ENCODE measurements at regions not wholly inside any gene's neighbourhood (a gene's known extent, or its start where the extent isn't known, plus 50 kb on each side); places are given as distances from the start of the nearest gene placed in this dataset.

DNA sequence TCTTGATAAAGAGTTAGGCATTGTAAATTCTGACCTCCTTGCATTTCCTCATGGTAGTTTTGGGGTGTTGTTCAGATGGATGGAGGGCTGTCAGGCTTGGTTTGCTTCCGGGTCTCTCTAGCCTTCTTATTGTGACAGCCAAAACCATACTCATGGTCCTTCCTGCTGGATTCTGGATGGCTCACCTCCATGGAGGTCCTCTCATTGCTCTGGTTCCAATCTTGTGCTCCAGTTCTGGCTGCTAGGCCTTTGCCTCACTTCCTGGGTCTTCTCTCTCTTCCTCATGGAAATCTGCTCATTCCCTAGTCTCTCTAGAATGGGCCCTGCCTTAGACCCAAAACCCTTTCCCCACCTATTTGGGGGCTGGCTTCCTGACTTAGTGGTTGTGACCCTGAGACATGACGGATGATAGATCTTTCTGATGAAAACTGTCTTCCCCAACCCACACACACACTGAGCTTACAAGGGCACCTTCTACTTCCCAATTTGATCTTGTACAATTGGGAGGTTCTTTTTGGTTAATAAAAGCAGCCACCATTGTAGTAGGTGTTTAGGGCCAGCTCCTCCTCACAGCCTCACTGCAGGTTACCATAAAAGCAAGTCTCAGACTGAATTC, 66.2 kb upstream of the XCR1 start:
- Mint-ChIP-seq H3K27ac (no peak overlapping the region), H3K36me3 (no peaks in the 10 kb centered on the region), H3K27me3 (no peaks in the 10 kb centered on the region), H3K4me3 (no peak overlapping the region), H3K4me1 (peaks cover 20 to 51% (median 32%) of the 10 kb centered on the region in 4 donors), H3K9me3 (no peaks in the 10 kb centered on the region)
- Histone ChIP-seq H3K4me3 (ENCODE audit: low read depth, low read length) (no peak overlapping the region), H3K27ac (ENCODE audit: insufficient read depth, low read length, poor library complexity, severe bottlenecking) (no peak overlapping the region), H3K36me3 (ENCODE audit: control insufficient read depth, insufficient read depth, low read length) (no peaks in the 10 kb centered on the region), H3K9me3 (ENCODE audit: control insufficient read depth in 2 of 2, low read length in 2 of 2) (no peaks in the 10 kb centered on the region), H3K4me1 (ENCODE audit: control insufficient read depth, insufficient read depth, low read length, poor library complexity, severe bottlenecking) (peaks cover 24% of the 10 kb centered on the region), H3K27me3 (ENCODE audit: control insufficient read depth, insufficient read depth, low read length) (no peaks in the 10 kb centered on the region)
- ATAC-seq (ENCODE audit: low read depth in 2 of 2) (no peak), DNase-seq (no peak)

DNA sequence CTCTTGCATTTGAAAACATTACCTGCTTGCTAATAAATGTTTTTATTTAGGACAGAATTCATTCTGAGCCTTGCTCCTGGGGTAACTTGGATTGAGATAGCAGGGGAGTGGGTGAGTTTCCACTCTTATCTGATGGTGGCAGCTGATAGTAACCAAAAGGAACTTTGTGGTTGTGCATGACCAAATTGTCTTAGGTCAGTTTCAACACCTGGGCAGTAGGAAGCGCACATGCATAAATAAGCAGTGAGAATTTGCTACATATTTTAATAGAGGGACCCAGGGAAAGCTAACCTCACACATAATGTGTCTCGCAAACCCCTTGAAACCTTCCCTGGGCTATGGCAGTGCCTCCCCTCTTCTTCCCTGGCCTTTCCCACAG, 65.4 kb upstream of the XCR1 start:
- H3K4me3 ChIP-seq (ENCODE audit: low read depth, low read length), result no peak overlapping the region
- peaks cover 16% of the 10 kb centered on the region for H3K4me1 ChIP-seq (ENCODE audit: control insufficient read depth, insufficient read depth, low read length, poor library complexity, severe bottlenecking)
- no peak overlapping the region for H3K27ac ChIP-seq (ENCODE audit: insufficient read depth, low read length, poor library complexity, severe bottlenecking)

DNA sequence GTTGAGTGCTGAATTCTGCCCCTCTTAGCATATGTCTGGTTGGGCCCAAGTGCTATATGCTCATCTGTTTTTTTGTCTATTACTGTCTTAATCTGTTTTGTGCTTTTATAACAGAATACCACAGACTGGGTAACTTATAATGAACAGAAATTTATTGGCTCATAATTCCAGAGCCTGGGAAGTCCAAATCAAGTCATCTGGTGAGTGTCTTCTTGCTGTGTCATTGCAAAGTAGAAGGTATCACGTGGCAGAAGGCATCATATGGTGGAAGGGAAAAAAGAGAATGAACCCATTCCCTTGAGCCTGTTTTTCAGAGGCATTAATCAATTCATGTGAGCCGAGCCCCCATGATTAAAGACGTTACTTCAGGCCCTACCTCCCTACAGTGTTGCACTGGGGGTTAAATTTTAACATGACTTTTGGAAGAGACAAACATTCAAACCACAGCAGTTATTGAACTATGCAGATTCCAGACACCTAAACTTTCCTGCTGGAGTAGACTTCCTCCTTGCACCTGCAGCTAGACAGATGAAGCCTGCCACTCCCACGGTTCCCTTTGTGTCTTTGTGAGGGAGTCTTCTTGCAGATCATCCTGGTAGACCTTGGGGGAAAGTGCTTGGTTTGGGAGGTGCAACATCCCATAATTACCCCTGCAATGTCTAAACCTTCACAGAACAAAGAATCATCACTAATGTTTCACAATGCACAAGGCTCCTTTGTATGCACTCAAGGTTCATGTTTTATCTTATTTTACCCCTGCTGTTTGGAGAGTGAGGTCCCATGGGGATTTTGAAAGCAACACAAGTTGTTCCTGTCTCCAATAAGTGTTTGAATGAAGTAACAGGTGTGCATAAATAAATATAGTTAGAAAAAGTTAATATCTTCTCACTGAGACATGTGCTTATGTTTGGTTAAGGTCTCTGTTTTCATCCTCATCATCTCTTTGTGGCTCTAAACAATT, 64.7 kb upstream of the XCR1 start:
- Mint-ChIP-seq H3K4me3 (no peak overlapping the region), H3K36me3 (no peaks in the 10 kb centered on the region)
- H3K9me3 ChIP-seq (ENCODE audit: control insufficient read depth in 2 of 2, low read length in 2 of 2), result no peaks in the 10 kb centered on the region

More for the DNA sequence above, 65.4 kb upstream of the XCR1 start:
- no peaks in the 10 kb centered on the region for H3K36me3 Mint-ChIP-seq
- H3K27ac Mint-ChIP-seq, result peak overlapping the region in 1 of 3 donors; percentile 64
- Histone ChIP-seq H3K9me3 (ENCODE audit: control insufficient read depth in 2 of 2, low read length in 2 of 2) (no peaks in the 10 kb centered on the region), H3K36me3 (ENCODE audit: control insufficient read depth, insufficient read depth, low read length) (no peaks in the 10 kb centered on the region), H3K27me3 (ENCODE audit: control insufficient read depth, insufficient read depth, low read length) (no peaks in the 10 kb centered on the region)
- no peaks in the 10 kb centered on the region for H3K27me3 Mint-ChIP-seq
- DNase-seq (no peak), ATAC-seq (ENCODE audit: low read depth in 2 of 2) (no peak)
- peaks cover 13 to 48% (median 25%) of the 10 kb centered on the region in 4 donors for H3K4me1 Mint-ChIP-seq
- H3K4me3 Mint-ChIP-seq, result no peak overlapping the region
- no peaks in the 10 kb centered on the region for H3K9me3 Mint-ChIP-seq

DNA sequence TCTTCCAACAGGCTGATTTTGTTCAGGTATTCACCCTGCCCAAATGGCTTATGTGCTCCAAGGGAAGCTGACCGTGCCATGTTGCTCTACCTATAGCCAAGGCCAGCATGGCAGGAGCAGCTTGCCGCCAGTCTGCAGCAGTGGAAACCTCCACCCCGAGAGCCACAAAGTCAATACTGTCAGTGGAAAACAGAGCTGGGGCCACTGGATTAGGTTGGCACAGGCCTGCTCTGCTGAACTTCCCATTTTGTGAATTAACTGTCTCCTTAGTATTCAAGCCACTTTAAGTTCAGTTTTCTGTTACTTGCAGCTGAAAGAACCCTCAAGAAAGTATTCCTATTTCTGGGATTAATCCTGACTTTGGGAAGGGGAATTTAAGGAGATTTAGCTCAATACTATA, 63.8 kb upstream of the XCR1 start:
- peaks cover 6% of the 10 kb centered on the region for H3K4me1 ChIP-seq (ENCODE audit: control insufficient read depth, insufficient read depth, low read length, poor library complexity, severe bottlenecking)
- Mint-ChIP-seq H3K4me1 (peaks cover 11 to 38% (median 19%) of the 10 kb centered on the region in 4 donors), H3K4me3 (no peak overlapping the region), H3K27me3 (no peaks in the 10 kb centered on the region), H3K27ac (peak overlapping the region in 1 of 3 donors; percentile 51), H3K36me3 (no peaks in the 10 kb centered on the region), H3K9me3 (no peaks in the 10 kb centered on the region)
- H3K9me3 ChIP-seq (ENCODE audit: control insufficient read depth in 2 of 2, low read length in 2 of 2), result no peaks in the 10 kb centered on the region
- no peak overlapping the region for H3K27ac ChIP-seq (ENCODE audit: insufficient read depth, low read length, poor library complexity, severe bottlenecking)
- DNase-seq (no peak), ATAC-seq (ENCODE audit: low read depth in 2 of 2) (no peak)
- H3K36me3 ChIP-seq (ENCODE audit: control insufficient read depth, insufficient read depth, low read length), result no peaks in the 10 kb centered on the region
- no peaks in the 10 kb centered on the region for H3K27me3 ChIP-seq (ENCODE audit: control insufficient read depth, insufficient read depth, low read length)
- no peak overlapping the region for H3K4me3 ChIP-seq (ENCODE audit: low read depth, low read length)

More for the DNA sequence above, 64.7 kb upstream of the XCR1 start:
- no peaks in the 10 kb centered on the region for H3K27me3 Mint-ChIP-seq
- Histone ChIP-seq H3K27me3 (ENCODE audit: control insufficient read depth, insufficient read depth, low read length) (no peaks in the 10 kb centered on the region), H3K36me3 (ENCODE audit: control insufficient read depth, insufficient read depth, low read length) (no peaks in the 10 kb centered on the region), H3K4me3 (ENCODE audit: low read depth, low read length) (no peak overlapping the region), H3K4me1 (ENCODE audit: control insufficient read depth, insufficient read depth, low read length, poor library complexity, severe bottlenecking) (peaks cover 10% of the 10 kb centered on the region), H3K27ac (ENCODE audit: insufficient read depth, low read length, poor library complexity, severe bottlenecking) (no peak overlapping the region)
- no peaks in the 10 kb centered on the region for H3K9me3 Mint-ChIP-seq
- H3K4me1 Mint-ChIP-seq, result peaks cover 12 to 46% (median 22%) of the 10 kb centered on the region in 4 donors
- ATAC-seq (ENCODE audit: low read depth in 2 of 2), result no peak
- peak overlapping the region in 1 of 3 donors; percentile 64 for H3K27ac Mint-ChIP-seq
- no peak for DNase-seq

DNA sequence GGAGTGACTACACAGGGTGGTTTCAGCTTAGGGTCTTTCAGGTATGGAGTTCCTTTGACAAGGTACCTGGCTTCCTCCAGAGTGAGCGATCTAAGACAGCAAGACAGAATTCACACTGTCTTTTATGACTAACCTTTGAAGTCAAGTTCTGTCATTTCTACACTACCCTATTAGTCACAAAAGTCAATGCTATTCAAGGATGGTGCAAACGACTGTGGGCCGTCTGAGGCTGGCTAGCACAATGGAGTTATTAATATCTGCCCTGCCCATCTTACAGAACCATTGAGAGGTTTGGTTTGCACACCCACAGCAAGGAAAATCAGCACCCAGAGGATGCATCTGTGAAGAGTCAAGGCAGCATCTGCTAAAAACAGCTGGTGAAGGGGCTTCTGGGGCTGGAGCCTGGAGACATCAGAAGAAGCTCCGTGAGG, 62.9 kb upstream of the XCR1 start:
- no peaks in the 10 kb centered on the region for H3K36me3 ChIP-seq (ENCODE audit: control insufficient read depth, insufficient read depth, low read length)
- H3K4me1 Mint-ChIP-seq, result peaks cover 12 to 36% (median 18%) of the 10 kb centered on the region in 4 donors
- H3K4me3 Mint-ChIP-seq, result no peak overlapping the region
- H3K9me3 ChIP-seq (ENCODE audit: control insufficient read depth in 2 of 2, low read length in 2 of 2), result no peaks in the 10 kb centered on the region
- no peaks in the 10 kb centered on the region for H3K27me3 ChIP-seq (ENCODE audit: control insufficient read depth, insufficient read depth, low read length)
- H3K4me3 ChIP-seq (ENCODE audit: low read depth, low read length), result no peak overlapping the region
- no peaks in the 10 kb centered on the region for H3K9me3 Mint-ChIP-seq
- H3K27me3 Mint-ChIP-seq, result no peaks in the 10 kb centered on the region
- peak overlapping the region in 2 of 3 donors; percentile 48 to 80 for H3K27ac Mint-ChIP-seq
- no peak overlapping the region for H3K27ac ChIP-seq (ENCODE audit: insufficient read depth, low read length, poor library complexity, severe bottlenecking)
- ATAC-seq (ENCODE audit: low read depth in 2 of 2) (no peak), DNase-seq (peak in 1 of 3 donors; percentile 23)
- no peaks in the 10 kb centered on the region for H3K36me3 Mint-ChIP-seq
- H3K4me1 ChIP-seq (ENCODE audit: control insufficient read depth, insufficient read depth, low read length, poor library complexity, severe bottlenecking), result peaks cover 6% of the 10 kb centered on the region

DNA sequence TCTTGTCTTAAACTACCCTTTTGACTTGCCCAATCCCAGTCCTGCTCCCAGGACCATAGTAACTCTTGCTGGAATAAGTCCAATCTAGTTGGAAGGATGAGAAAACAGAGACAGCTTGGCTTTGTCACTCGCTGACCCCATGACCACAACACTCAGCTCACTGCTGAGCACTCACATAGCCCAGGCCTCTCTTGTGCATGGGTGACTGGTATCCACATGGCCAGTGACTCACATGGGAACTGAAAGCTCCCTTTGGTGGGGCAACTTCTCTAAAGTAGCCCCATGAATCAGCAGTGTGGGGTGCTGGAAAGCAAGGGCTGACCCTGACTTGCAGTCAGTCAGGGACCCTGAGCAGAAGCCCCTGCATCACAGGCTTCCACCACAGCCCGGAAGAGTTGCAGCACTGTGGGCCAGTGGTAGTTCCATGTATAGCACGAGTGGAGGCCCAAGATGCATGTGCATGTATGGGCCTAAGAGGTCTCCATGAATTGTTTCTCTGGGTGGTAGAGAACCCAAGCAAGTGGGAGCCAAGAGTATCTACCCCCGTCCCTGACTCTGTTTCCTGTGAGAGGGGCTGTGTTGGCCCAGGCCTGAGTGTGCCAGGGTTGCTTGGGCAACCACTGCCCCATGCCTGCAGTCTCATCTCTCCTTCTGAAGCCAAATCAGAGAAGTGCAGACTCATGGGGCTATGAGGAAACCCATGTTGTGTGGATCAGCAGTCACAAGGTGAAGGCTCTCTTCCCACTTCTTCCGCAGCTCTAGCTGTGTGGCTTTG, 62.1 kb upstream of the XCR1 start:
- Mint-ChIP-seq H3K4me1 (peaks cover 12 to 36% (median 17%) of the 10 kb centered on the region in 4 donors), H3K36me3 (no peaks in the 10 kb centered on the region), H3K27ac (peak overlapping the region in 1 of 3 donors; percentile 80), H3K27me3 (no peaks in the 10 kb centered on the region), H3K4me3 (no peak overlapping the region), H3K9me3 (no peaks in the 10 kb centered on the region)
- Histone ChIP-seq H3K9me3 (ENCODE audit: control insufficient read depth in 2 of 2, low read length in 2 of 2) (no peaks in the 10 kb centered on the region), H3K27me3 (ENCODE audit: control insufficient read depth, insufficient read depth, low read length) (no peaks in the 10 kb centered on the region), H3K36me3 (ENCODE audit: control insufficient read depth, insufficient read depth, low read length) (no peaks in the 10 kb centered on the region), H3K27ac (ENCODE audit: insufficient read depth, low read length, poor library complexity, severe bottlenecking) (no peak overlapping the region), H3K4me1 (ENCODE audit: control insufficient read depth, insufficient read depth, low read length, poor library complexity, severe bottlenecking) (peaks cover 6% of the 10 kb centered on the region), H3K4me3 (ENCODE audit: low read depth, low read length) (no peak overlapping the region)
- peak; percentile 56 to 57 for ATAC-seq (ENCODE audit: low read depth in 2 of 2)
- DNase-seq, result no peak

DNA sequence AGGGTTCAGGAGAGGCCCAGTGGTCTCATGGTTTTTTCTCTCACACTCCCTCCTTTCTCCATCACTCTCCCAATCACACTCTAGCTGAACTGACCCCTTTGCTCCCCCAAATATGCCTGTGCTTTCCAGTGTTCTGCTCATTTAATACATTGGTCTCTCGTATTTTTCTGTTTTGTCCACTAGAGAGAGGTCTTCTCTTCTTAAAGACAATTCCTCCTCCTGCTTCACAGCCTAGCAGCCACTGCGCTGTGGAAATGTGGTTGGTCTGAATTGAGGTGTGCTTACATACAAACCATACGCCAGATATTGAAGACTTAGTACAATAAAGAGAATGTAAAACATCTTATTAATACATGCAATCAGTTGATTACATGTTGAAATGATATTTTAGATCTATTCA, 60.6 kb upstream of the XCR1 start:
- Histone ChIP-seq H3K36me3 (ENCODE audit: control insufficient read depth, insufficient read depth, low read length) (no peaks in the 10 kb centered on the region), H3K4me1 (ENCODE audit: control insufficient read depth, insufficient read depth, low read length, poor library complexity, severe bottlenecking) (peaks cover 4% of the 10 kb centered on the region), H3K9me3 (ENCODE audit: control insufficient read depth in 2 of 2, low read length in 2 of 2) (no peaks in the 10 kb centered on the region), H3K27ac (ENCODE audit: insufficient read depth, low read length, poor library complexity, severe bottlenecking) (no peak overlapping the region), H3K27me3 (ENCODE audit: control insufficient read depth, insufficient read depth, low read length) (no peaks in the 10 kb centered on the region), H3K4me3 (ENCODE audit: low read depth, low read length) (no peak overlapping the region)
- no peak for ATAC-seq (ENCODE audit: low read depth in 2 of 2)
- no peaks in the 10 kb centered on the region for H3K36me3 Mint-ChIP-seq
- H3K27me3 Mint-ChIP-seq, result no peaks in the 10 kb centered on the region
- H3K9me3 Mint-ChIP-seq, result no peaks in the 10 kb centered on the region
- peak overlapping the region in 1 of 3 donors; percentile 7 for H3K27ac Mint-ChIP-seq
- DNase-seq, result peak in 1 of 3 donors; percentile 39
- H3K4me1 Mint-ChIP-seq, result peaks cover 5 to 27% (median 14%) of the 10 kb centered on the region in 4 donors
- H3K4me3 Mint-ChIP-seq, result no peak overlapping the region
